Bone marrow (tissue), 2 donors: ENCODE measurements at regions not wholly inside any gene's neighbourhood (a gene's known extent, or its start where the extent isn't known, plus 50 kb on each side); places are given as distances from the start of the nearest gene placed in this dataset.

Experiments
- DNase-seq, 2 donors: peaks; one replicate each; lab custom pipeline; 2025; lab: John Stamatoyannopoulos, UW

DNA sequence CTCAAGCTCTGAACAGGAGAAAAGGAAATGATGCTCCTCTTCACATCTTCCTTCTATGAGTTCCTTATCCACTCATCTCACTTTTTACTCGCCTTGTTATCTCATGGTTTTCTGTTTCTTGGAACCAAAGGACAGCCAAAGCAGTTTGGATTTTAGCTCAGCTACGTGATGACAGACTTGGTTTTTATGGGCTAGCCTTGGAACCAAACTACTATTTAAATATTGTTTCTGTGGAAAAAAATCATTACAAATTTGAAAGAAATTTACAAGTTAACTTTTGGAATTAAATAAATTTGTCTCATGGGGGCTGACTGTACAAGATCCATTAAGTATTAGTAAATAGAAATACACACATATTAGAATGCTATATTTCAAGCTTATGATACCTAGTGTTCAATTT lies 727.8 kb upstream of the FANCL start:
- no peak for DNase-seq

GRCh38 chr2:58967736-58968135 lies 726.6 kb upstream of the FANCL start:
- no peak for DNase-seq

DNA sequence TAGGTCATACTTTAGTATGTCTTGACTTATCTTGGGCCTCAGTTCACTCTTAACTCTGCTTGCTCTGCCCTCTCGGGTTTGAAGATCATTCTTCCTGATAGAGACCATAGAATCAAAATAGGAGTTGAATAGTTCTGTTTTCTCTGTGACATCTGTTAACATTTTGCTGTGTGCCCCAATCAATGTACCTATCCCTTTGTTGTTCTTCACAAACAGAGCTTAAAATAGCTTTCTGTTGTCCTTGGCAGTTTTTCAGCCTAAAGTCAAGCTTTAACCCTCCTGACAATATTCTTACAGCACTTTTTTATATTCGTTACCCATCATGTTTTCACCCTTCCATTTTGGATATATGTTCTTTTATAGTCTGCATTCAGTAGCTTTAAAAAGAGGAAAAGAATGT lies 724.5 kb upstream of the FANCL start:
- no peak for DNase-seq

DNA sequence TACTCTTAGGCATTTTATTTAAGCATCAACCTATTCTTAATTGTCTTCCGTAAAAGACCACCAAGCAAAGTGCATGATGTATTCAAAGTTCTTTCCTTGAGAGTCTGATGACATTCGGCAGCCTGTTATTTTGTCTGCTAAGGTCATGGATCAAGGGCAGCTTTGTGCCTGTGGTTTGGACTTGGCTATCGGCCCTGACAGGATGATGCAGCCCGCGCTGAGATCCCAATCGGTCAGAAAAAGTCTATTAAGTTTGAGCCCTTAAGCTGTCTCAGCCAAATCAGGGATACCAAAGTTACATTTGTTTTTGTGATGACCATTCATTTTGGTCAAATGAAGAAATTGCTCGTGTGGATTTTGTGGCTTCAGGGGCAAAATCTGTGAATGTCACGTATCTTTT lies 718.9 kb upstream of the FANCL start:
- no peak for DNase-seq

DNA sequence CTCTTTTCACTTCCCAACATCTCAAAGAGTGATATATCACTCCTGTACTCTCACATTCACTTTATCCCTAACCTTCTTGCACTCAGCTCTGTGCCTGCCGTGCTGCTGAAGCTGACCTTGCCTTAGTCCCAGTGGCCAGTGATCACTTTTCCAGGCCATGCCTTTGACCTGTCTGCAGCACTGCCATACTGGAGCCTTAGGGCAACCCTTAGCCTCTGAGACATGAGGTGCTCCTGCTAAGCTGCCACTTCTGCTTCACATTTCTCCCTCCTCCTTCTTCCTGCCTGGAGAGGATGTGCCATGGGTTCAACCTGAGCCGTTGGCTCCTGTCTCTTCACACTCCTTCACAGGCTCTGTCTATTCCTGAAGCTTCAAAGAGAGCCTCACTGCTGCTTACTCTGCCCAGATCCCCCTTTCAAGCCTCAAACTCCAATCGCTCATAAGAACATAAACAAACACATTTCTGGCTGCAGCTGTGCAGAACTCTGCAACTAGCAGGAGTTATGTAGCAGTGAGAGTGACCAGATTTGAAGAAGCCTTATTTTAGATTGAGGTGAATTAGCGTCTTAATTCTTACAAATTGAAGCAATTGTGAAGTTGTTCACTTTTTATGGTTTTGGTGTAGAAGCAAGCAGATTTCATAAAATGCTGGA lies 716.2 kb upstream of the FANCL start:
- DNase-seq: no peak

DNA sequence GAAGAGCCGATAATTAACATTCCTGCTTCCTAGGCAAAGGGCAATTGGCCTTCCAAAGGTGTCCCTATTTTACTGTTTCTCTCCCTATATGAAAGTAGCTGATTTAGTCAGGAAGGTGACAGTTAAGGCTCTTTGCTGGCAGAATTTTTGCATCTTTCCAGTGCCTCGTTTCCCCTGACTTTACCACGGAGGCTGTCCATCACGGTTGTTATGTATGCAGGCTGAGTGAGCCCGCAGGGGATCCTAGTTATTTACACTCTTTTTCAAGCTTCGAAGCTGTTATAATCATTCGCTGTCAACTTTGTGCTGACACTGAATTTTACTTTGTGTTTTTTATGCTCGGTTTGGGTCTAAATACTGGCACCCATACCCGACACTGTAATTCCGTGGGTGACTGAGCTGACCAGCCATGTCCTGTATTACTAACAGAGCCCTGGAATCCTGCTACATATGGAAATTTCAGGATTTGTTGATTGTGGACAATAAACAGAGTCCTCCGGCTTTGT lies 713.8 kb upstream of the FANCL start:
- no peak for DNase-seq

GRCh38 chr2:58951722-58952121 lies 710.6 kb upstream of the FANCL start:
- no peak for DNase-seq

DNA sequence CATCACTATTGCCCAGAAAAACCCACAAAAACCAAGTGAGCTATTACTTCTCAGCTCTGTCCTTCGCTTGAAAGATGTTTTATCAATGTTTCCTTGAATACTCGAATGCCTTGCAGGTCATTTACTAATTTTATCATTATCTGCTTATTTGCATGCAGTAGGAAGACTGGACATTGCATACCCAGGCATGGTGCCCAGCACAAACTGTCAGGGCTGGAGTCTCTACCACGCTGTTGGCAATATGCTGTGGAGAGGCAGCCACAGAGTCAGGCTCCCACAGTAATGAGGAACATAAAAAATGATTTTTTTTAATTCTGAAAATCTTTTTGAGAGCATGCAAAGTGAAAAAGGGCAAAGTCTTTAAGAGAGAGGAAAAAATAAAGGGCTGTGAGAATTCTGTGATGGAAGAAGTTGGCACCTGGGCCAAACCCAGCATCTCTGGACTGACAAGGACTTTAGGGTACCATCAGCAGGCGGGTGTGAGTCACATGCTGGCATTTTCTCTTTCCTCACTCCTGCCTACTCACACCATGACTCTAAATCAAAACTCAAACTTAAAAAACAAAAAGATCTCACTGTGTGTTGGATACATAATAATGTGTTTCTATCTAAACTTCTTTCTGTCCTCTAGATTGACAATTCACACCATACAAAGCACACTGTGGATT lies 709.8 kb upstream of the FANCL start:
- DNase-seq: no peak

DNA sequence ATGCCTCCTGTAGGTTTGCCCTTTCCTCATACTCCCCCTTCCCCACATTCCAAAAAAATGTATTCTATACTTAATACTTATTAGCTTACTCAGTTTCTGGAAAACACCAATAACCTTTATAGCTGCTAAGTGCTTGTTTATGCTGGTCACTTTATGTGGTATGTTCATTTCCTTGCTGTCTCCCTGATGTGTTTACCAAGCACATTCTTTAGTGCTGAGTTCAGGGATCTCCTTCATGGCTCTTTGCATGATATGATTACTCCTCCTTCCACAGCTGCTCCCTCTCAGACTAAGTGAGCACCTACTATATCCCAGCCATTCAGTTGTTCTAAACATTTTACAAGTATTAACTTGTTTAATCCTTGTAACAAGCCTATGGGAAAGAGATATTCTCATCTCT lies 698.3 kb upstream of the FANCL start:
- DNase-seq: no peak

- DNase-seq: no peak
Measured at GRCh38 chr2:58938988-58939387, 697.9 kb upstream of the FANCL start.

DNA sequence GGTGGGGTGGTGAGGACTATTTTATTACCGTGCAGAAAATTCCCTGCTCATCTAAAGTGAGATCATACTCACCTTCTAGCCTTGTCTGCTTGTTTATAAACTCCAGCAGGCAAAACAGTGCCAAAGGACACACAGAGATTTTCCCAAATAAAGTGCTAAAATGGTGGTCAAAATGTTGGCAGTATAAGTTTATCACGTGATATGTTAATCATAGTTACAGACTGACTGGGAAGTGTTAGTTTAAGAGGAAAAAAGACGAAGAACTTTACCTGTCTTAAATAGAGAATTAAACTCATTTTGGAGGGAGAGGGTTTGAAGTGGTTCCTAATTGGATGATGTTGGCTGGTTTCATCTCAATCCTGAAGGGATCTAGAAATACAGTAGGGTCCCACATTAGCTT lies 691.7 kb upstream of the FANCL start:
- DNase-seq: no peak

- DNase-seq: no peak
Measured at GRCh38 chr2:58930537-58930936, 689.4 kb upstream of the FANCL start.

DNA sequence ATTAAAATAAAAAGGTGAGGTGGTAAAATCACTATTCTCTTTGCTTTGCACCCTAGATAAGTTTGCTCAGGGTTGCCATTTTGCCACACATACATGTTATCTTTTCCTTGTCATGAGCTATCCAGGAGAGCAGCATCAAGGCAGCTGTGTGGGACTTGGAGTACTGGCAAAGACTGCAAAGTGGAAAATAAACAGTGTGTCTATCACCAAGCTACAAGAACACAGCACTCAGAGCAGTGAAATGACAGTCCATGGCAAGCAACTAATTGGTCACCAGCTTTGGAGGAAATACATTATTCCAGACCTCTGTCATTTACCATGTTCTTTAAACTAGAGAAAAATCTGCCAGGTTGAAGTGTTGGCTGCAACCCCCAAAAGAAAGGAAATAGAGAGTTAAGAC lies 687.8 kb upstream of the FANCL start:
- DNase-seq: no peak

- no peak for DNase-seq
Measured at GRCh38 chr2:58928391-58928790, 687.3 kb upstream of the FANCL start.

GRCh38 chr2:58926112-58926511 lies 685.0 kb upstream of the FANCL start:
- no peak for DNase-seq

GRCh38 chr2:58925676-58926081 lies 684.6 kb upstream of the FANCL start:
- DNase-seq: no peak

DNA sequence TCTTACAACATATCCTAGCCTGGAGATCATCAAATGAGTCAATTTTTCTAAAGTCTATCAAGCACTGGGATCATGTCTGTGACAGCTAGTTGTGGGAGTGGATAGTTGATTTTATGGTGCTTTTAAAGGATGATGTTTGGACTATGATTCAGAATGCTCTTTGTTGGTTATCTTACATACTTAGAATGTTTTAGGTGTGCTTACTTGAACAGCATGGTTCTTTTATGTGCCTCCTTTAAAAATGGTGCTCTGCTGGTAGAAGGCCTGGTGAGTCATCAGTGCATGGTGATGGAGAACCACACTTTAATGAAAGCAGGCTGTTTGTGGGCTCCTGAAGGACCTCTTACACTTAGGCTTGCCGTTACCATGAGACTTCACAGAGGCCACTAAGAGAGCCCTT lies 682.7 kb upstream of the FANCL start:
- DNase-seq: no peak

DNA sequence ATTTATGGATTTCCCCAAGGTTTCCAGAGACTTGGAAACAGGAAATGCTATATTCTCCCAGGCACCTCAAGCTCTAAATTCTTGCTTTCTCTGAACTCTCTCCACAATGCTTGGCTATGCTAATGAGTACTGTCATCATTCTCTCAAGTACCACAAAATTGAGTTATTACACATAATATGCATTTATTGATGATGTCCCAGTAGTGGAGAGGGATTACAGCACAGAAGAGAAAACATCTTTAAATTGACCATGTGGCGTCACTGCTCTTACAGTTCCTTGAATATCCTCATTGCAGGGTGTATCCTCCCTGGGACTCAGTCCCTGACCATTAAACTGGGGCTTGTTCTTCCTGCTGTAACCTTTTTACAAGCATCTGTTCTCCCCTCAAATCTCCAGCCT lies 681.1 kb upstream of the FANCL start:
- no peak for DNase-seq

DNA sequence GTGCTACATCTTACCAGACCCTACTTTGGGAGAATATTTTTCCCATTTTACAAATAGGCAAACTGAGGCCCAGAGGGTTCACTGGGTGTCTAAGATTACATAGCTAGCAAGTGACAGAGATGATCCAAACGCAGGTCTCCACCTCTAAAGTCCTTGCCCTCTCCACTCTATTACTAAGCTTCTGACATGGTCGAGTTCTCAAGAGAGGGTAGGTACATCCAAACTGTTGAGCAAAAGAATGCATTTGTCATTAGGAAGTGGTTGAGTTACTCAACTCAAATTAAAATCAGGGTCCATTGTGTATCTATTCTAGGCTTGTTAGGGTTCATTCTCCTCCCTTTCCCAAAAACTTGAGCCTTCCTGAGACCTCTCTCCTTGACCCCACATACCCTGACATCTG lies 680.6 kb upstream of the FANCL start:
- DNase-seq: no peak

GRCh38 chr2:58920001-58920400 lies 678.9 kb upstream of the FANCL start:
- no peak for DNase-seq

DNA sequence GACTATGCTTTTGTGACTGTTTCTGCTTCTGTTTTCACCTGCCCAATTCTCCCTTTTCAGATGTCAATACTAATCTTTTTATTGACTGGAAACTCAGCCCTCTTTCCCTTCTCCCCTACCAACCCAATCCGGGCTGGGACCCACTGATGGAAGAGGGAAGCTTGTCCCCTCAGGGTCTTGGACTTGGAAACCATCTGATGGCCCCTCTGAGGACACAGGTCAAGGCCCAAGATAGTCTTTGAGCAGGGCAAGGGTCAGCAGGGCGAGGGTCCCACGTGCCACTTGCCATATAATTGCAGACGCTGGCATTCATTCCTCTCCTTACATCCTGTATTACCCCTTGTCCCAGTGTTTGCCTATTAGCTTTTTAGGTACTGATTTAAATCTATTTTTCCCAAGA lies 678.2 kb upstream of the FANCL start:
- no peak for DNase-seq

DNA sequence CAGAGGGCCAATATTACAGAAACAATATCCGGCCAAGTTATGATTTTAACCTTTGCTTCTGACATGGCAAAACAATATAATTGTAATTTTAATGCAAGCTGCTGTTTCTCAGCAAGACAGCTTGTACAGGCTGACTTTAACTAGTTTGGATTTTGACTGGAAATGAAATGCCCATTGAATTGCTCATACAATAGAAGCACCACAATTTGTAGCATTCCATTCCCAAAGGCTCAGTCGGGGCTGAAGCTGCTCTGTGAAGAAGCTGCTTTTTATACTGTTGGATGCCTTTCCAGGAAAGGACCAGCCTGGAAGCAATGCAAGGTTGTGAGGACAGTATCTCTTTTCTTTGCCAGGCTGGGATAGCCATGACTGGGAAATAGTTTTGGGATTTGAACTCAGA lies 677.0 kb upstream of the FANCL start:
- no peak for DNase-seq

GRCh38 chr2:58917596-58917995 lies 676.5 kb upstream of the FANCL start:
- DNase-seq: no peak

GRCh38 chr2:58916063-58916462 lies 674.9 kb upstream of the FANCL start:
- no peak for DNase-seq
